ENCODE measurements at regions not wholly inside any gene's neighbourhood (a gene's known extent, or its start where the extent isn't known, plus 50 kb on each side); places are given as distances from the start of the nearest gene placed in this dataset.

- TF ChIP-seq CTCF (IDR thresholded peaks at IDR 0.05; ENCODE audit: low read depth, low read length, missing input control) = no peak
- no peak for TF ChIP-seq YY1 (IDR thresholded peaks at IDR 0.05)
Observed at GRCh38 chr10:28118985-28119628, 120.2 kb upstream of the ODAD2 start.

Measured in liver (tissue), 2 donors.